DMS153 treated with DMSO at 0.1 percent for 48 hours (cell line): ENCODE measurements at regions not wholly inside any gene's neighbourhood (a gene's known extent, or its start where the extent isn't known, plus 50 kb on each side); places are given as distances from the start of the nearest gene placed in this dataset.
A peak's percentile ranks its signal among the peaks of the same experiment; 100 is the strongest.

Experiments used
- DNase-seq: peaks from one replicate; lab custom pipeline; 2025; ENCODE audit not compliant: unreplicated experiment; lab: John Stamatoyannopoulos, UW

DNA sequence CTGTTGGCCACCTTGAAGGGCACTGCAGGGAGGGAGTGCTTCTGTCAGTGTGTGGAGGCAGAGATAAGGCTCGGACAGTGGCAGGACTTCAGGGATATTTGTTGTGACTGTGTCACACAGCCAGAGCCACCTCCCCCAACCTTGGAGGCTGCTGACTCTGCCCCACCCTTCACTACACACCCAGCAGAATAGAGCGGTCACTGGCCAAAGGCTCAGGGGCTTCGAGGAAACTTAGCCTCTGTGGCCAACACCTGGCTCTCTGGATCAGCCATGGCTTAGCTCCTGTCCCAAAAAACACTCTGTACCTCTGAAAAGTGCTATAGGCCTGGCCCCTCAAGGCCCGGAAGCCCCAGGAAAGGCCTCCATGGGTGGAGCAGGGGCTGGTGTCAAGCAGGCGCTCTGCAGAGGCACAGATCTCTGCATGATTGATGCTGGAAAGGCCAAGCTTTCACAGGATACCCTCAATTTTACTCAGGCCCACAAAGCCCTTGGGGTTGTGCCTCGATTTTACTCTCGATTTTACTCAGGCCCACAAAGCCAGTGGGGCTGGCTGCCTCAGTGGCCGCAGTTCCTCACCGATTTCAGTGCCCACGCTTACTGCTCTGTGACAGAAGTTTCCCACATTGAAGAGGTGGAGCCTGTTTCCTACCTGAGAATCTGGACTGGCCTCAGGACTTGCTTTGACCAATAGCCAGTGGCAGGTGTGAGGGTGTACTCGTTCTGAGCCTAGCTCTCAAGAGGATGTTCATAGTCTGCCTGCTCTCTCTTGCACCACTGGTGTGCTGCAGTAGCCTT lies 113.2 kb upstream of the GPR26 start:
- DNase-seq = no peak

DNA sequence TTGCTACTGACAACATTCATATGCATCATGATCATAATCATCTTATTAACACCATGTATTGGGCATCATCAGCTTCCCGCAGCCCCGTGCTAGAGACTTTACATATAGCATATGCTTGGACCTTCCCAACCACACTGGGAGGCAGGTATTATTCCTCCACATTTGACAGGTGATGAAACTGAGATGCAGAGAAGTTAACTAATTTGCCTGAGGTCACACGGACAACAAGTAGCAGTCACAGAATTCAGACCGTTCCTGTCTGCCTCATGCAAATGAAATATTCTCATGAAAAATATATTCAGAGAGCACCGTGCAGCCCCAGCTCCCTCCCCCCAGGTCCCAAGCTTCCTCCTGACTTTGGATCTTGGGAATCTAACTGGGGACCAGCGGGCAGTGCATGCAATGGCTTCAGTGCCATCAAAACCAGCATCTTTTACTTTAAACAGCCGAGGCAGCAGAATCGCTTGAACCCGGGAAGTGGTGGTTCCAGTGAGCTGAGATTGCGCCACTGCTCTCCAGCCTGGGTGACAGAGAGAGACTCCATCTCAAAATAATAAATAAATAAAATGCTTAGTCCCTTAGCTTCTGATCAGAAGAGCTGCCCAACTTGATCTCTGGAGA lies 112.2 kb upstream of the GPR26 start:
- no peak for DNase-seq

DNA sequence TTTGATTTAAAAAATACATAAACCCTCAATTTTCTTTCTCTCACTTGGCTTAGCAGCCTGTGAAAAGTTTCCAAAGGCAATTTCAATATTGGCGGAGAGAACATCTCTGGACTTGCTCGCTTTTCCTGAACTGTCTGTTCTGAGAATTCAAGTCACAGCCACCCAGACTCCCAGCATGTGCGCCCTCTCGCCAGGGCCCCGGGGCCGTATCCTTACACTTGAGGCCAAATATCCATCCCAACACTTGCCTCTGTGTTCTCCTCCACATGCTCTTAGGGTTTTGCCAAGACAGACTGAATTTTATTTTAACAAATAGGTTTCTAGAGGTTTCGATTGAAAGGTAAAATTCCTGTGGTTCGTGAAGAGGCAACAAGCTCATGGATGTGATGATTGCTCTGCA lies 111.5 kb upstream of the GPR26 start:
- no peak for DNase-seq

DNA sequence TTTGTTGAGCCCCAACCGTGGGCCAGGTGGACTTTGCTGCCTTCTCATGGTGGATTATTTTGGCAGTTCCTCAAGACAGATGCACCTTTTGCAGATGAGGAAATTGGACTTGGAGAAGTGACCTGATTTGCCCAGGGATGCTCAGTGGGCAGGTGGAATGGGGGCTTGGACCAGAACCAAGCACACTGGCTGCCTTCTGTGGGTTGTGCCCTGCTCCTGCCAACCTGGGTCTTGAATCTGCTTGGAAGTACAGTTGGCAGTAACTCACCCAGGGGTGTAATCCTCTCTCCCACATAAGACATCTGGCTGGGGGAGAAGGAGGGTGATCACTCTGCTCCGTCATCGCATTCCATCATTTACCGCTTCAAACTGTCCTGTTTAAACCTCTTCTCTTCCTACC lies 110.5 kb upstream of the GPR26 start:
- DNase-seq = no peak

GRCh38 chr10:123556049-123556448 lies 110.1 kb upstream of the GPR26 start:
- DNase-seq = no peak

DNA sequence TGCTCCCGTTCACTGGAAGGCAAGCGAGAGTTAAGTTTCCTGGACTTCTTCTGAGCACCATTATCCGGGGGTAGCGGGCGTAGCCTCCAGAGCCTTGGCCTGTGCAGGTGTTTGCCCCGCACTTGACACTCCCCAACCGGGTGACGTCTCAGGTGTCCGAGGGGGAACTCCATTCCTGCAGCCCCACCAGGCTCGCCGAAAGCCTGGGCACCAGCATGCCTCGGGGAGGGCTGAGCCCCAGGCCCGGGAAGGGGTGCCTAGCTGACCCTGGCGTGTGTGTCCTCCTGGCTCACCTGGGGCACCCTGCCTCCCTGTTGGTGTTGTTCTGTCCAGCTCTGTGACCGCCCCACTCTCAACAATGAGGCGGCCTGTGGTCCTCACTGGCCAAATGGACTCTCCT lies 109.4 kb upstream of the GPR26 start:
- no peak for DNase-seq

GRCh38 chr10:123557366-123558108 lies 108.6 kb upstream of the GPR26 start:
- no peak for DNase-seq

DNA sequence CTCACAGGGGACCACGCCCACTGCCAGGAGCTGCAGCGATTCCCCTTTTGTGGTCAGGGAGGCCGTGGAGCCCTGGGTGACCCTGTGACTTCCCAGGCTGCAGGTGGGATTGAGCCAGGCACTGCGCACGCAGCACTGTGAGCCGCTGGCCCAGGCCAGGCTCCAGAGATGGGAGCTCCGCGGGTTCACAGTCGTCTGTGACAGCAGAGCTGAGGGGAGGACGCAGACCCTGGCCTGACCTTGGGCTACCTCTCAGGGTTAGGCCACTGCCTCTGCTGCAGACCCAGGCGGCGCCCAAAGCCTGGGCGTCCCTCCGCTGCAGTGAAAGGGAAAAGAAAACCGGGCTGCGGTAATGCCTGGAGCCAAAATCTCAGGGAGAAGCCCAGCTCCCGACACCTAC lies 107.5 kb upstream of the GPR26 start:
- no peak for DNase-seq

- DNase-seq = peak; percentile 44
Observed at GRCh38 chr10:123559066-123559822, 106.9 kb upstream of the GPR26 start.

DNA sequence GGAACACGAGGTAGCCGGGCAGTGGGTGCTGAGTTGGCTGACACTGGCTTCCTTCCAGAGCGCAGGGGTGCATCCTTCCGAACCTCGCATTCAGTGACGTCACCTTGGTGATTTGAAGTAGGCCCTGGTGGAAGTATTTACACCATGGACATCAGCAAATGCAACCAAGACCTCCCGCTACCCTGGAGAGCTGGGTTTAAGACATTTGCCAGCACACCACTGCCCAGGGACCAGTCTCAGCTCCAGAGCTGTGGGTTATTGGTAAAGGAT lies 106.4 kb upstream of the GPR26 start:
- DNase-seq = no peak

- DNase-seq = no peak
Observed at GRCh38 chr10:123560301-123561140, 105.6 kb upstream of the GPR26 start.

DNA sequence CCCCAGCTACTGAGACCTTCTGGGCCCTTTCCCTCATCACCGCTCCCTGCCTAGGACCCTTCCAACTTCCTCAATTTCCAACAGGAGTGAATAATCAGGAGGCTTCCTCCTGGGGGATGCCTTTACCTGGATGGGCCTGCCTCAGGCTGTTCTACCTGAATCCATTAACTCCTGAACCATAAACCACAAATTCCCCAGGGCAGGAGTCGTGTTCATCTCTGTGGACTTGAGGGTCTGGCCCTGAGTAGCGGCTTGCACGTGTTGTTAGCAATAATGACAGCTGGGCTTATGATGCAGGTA lies 105.1 kb upstream of the GPR26 start:
- no peak for DNase-seq

- no peak for DNase-seq
Observed at GRCh38 chr10:123562387-123562786, 103.8 kb upstream of the GPR26 start.

- DNase-seq = no peak
Observed at GRCh38 chr10:123562811-123563580, 103.2 kb upstream of the GPR26 start.

DNA sequence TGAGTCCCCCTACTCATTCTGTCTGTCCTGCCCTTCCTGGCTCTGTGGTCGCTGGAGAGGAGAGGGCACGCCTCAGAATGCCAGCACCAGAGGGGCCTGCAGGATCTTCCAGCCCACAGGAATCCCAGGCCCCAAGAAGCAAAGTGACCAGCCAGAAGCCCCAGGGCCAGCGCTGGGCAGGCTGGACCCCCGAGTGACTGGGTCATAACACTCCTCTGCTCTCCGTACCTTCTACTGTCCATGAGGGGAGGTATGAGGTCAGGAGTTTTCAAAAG lies 102.6 kb upstream of the GPR26 start:
- no peak for DNase-seq

DNA sequence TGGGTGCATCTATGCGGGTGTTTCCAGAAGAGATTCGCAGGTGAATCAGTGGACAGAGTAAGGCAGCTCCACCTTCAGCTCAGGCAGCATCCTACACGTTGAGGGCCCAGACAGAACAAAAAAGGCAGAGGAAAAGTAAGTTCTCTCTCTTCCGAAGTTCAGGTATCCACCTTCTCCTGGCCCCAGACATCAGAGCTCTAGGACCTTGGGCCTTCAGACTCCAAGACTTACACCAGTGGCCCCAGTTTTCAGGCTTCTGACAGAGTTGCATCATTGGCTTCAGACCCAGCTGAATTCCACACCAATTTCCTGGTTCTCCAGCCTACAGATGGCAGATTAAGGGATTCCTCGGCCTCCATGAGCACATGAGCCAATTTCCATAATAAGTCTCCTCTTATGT lies 102.2 kb upstream of the GPR26 start:
- DNase-seq = no peak

- DNase-seq = no peak
Observed at GRCh38 chr10:123564631-123565030, 101.5 kb upstream of the GPR26 start.

- DNase-seq = no peak
Observed at GRCh38 chr10:123565691-123566660, 100.2 kb upstream of the GPR26 start.

DNA sequence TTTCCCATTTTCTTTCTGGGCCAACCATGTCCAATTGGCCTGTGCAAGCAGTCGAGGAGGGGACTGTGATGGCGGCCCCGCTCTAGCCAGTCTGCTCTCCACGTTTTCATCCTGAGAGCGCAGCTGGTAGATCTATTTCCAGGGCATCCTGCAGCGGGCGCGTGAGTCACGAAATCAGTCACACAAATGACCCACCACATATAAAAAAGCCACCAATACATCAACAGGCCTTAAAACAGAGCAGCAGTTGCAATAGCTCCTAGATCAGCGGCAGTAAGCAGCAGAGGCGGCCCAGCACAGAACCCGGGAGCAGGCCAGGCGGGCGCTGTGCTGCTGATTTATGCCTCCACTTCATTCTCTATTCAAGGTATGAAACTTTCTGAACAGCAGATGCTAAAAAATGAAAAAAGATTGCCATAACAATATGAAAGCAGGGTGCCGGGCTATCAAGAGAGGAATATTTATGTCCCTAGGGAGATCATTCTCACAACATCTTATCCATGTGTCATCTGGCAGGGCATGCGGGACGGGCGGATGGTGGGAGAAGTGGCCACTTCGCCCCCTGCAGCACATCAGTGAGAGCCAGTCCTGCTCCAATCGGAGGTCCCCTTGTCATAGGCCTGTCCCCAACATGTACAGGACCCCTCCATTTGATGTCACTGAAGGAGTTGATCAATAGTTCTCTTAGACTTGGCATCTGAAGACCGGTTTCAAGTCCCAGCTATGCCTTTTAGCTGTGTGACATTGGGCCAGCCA lies 98.0 kb upstream of the GPR26 start:
- DNase-seq = no peak
